GM10248 (cell line): ENCODE measurements at regions not wholly inside any gene's neighbourhood (a gene's known extent, or its start where the extent isn't known, plus 50 kb on each side); places are given as distances from the start of the nearest gene placed in this dataset.

ENCODE experiments used
- CTCF ChIA-PET: fragments of 300-600 bp; sonication (Branson Sonifier 250); formaldehyde crosslinking; extraction: SDS; loops from one replicate; lab custom pipeline; 2021; ENCODE audit warnings: antibody characterized with exemption; lab: Yijun Ruan, JAX
- POLR2A ChIA-PET: fragments of 350-650 bp; sonication (Branson Sonifier 250); formaldehyde crosslinking; extraction: SDS; loops from one replicate; lab custom pipeline; 2020; ENCODE audit warnings: antibody characterized with exemption; lab: Yijun Ruan, JAX
- DNase-seq: peaks from one replicate; pipeline ENCODE4 v3.0.0; 2012; ENCODE audit errors: extremely low spot score
- TF ChIP-seq, protein P1 (sequence below): IDR thresholded peaks from 2 replicates; pipeline ENCODE4 v1.5.1; 2012; ENCODE audit warnings: mild to moderate bottlenecking, low read depth; ENCODE audit errors: extremely low read depth, missing control alignments, control extremely low read depth

- TF ChIP-seq, protein P1, sequence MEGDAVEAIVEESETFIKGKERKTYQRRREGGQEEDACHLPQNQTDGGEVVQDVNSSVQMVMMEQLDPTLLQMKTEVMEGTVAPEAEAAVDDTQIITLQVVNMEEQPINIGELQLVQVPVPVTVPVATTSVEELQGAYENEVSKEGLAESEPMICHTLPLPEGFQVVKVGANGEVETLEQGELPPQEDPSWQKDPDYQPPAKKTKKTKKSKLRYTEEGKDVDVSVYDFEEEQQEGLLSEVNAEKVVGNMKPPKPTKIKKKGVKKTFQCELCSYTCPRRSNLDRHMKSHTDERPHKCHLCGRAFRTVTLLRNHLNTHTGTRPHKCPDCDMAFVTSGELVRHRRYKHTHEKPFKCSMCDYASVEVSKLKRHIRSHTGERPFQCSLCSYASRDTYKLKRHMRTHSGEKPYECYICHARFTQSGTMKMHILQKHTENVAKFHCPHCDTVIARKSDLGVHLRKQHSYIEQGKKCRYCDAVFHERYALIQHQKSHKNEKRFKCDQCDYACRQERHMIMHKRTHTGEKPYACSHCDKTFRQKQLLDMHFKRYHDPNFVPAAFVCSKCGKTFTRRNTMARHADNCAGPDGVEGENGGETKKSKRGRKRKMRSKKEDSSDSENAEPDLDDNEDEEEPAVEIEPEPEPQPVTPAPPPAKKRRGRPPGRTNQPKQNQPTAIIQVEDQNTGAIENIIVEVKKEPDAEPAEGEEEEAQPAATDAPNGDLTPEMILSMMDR = no peak
- ChIA-PET CTCF (interaction anchor here (1.8 kb wide), 1 partner anchor 16 kb away, joined by 6 read pairs; no protein-coding TSS in a partner anchor), POLR2A (no interaction called here)
- DNase-seq = no peak
These were observed 117.6 kb upstream of the ATP10B start for GRCh38 chr5:160969645-160970044.

DNA sequence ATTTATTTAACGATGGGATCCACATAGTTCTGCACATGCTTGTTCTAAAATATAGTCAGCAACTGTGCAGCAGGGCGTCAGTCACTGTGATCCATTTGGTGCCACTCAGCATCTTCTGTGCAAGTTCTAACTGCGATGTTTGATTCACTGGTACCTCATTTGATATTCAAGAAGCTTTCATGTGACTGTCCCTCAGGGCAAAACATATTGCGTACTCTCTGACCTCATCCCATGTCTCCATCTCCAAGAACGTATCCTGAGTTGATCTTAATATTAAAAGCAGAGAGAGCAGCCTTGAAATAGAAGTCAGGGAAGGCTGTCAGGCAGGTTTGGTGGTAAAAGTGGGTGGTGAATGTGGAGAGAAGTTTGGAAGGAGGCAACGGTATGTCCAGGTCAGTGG lies 116.5 kb upstream of the ATP10B start:
- POLR2A ChIA-PET = no interaction called here
- CTCF ChIA-PET = no interaction called here
- TF ChIP-seq, protein P1 = no peak
- no peak for DNase-seq

DNA sequence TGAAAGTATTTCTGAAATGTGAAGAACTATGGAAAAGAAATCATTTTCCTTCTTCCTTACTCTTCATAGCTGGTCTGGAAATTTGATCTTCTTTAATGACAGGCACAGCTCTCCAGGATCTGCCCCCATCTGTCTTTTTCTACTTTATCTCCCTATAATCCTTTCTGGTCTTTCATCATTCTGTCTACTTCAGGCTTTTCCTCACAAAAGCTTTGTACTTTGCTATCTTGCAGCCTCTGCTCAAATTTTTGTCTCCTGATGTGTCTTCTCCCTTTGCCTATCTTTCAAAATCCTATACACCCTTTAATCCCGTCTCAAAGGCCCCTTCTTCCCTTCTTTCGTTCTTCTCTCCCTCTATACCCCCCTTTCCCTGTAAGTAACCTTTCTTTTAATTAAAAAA lies 114.9 kb upstream of the ATP10B start:
- TF ChIP-seq, protein P1 = no peak
- ChIA-PET POLR2A (no interaction called here), CTCF (no interaction called here)
- no peak for DNase-seq

DNA sequence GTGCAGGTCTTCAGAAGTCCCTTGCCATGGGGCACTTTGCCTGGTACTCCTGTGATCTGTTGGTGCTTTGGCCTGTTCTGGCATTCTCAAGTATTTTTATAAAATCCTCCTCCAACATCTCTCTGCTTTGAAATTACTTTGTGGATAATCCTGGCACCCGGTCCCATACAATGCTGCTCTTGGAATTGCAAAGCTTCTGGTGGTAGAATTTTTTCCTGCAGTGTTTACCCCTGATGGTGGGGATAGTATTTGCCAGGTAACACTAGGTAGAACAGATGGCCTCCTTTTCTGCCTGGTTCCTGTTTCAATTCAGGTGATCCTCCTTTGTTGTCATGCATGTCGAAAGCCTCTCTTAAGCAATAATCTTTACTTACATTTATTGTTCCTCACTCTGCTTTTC lies 109.8 kb upstream of the ATP10B start:
- ChIA-PET POLR2A (no interaction called here), CTCF (no interaction called here)
- no peak for DNase-seq
- TF ChIP-seq, protein P1 = no peak

- ChIA-PET POLR2A (no interaction called here), CTCF (interaction anchor here (1.5 kb wide), 1 partner anchor 9 kb away, joined by 5 read pairs; no protein-coding TSS in a partner anchor)
- TF ChIP-seq, protein P1 = no peak
- DNase-seq = no peak
These were observed 109.0 kb upstream of the ATP10B start for GRCh38 chr5:160961038-160961437.

GRCh38 chr5:160960592-160960991 lies 108.6 kb upstream of the ATP10B start:
- TF ChIP-seq, protein P1 = no peak
- ChIA-PET CTCF (interaction anchor here (1.5 kb wide), 1 partner anchor 8 kb away, joined by 5 read pairs; no protein-coding TSS in a partner anchor), POLR2A (no interaction called here)
- DNase-seq = no peak
